GM12878 (cell line): ENCODE measurements at regions not wholly inside any gene's neighbourhood (a gene's known extent, or its start where the extent isn't known, plus 50 kb on each side); places are given as distances from the start of the nearest gene placed in this dataset.

Source experiments
- ATAC-seq: fragments of 200-7000 bp; cut with Tn5 transposase; 3 replicates; pipeline ENCODE4 v1.9.1; 2020; ENCODE audit warnings: mild to moderate bottlenecking, moderate library complexity
- BruUV-seq: library from RNA; stranded (reverse); fragments of 400-500 nt; replicated peaks from 2 replicates; lab custom pipeline; 2021; lab: Mats Ljungman, UMichigan
- CTCF ChIA-PET: fragments of 300-600 bp; sonication (Branson Sonifier 250); formaldehyde crosslinking; extraction: SDS; loops from one replicate; lab custom pipeline; 2021; ENCODE audit warnings: inconsistent platforms; lab: Yijun Ruan, JAX
- POLR2A ChIA-PET: fragments of 350-600 bp; formaldehyde crosslinking; extraction: SDS; loops from one replicate; lab custom pipeline; 2021; ENCODE audit warnings: inconsistent platforms; lab: Charles Lee
- RAD21 ChIA-PET: fragments of 300-600 bp; sonication (Branson Sonifier 250); formaldehyde crosslinking; loops from one replicate; lab custom pipeline; 2023; ENCODE audit warnings: antibody characterized with exemption; ENCODE audit not compliant: unreplicated experiment; lab: Charles Lee
- SMC1A ChIA-PET: fragments of 300-600 bp; sonication (Branson Sonifier 250); formaldehyde crosslinking; loops from one replicate; lab custom pipeline; 2023; ENCODE audit not compliant: unreplicated experiment, uncharacterized antibody; lab: Charles Lee
- DNase-seq: peaks from one replicate; pipeline ENCODE4 v3.0.0-alpha.2; 2011; ENCODE audit warnings: low read depth, low spot score
- FAIRE-seq: peaks from 3 replicates; lab custom pipeline; 2011; peaks lifted over from hg19 to GRCh38; lab: Jason Lieb, UNC
- H2AFZ ChIP-seq: 2 replicates; pipeline ENCODE4 v1.6.0; 2011; ENCODE audit warnings: low read depth, low read length, control low read depth; ENCODE audit not compliant: control insufficient read depth
- H3K27ac ChIP-seq: 2 replicates; pipeline ENCODE4 v1.5.1; 2011; ENCODE audit warnings: control low read depth; ENCODE audit not compliant: control insufficient read depth, insufficient read depth
- H3K27me3 ChIP-seq, 2 experiments: replicated peaks in 1 of 2; 2 replicates each; pipeline versions ENCODE4 v1.6.0 to v1.6.1; 2011; ENCODE audit warnings: low read length in 1 of 2; ENCODE audit not compliant: control insufficient read depth in 2 of 2, insufficient read depth in 2 of 2
- H3K36me3 ChIP-seq, 2 experiments: 2 replicates each; pipeline ENCODE4 v1.5.1; 2011; ENCODE audit warnings: low read length in 1 of 2; ENCODE audit not compliant: control insufficient read depth in 2 of 2, insufficient read depth in 2 of 2
- H3K4me1 ChIP-seq: 2 replicates; pipeline ENCODE4 v1.6.1; 2011; ENCODE audit warnings: mild to moderate bottlenecking, low read length, moderate library complexity, mixed read lengths; ENCODE audit not compliant: control insufficient read depth, insufficient read depth
- H3K4me2 ChIP-seq: 2 replicates; pipeline ENCODE4 v1.6.0; 2011; ENCODE audit warnings: control low read depth; ENCODE audit not compliant: control insufficient read depth, insufficient read depth
- H3K4me3 ChIP-seq: fragments of 200-600 bp; sonication (generic); 2 replicates; pipeline ENCODE4 v1.5.1; 2016
- H3K79me2 ChIP-seq: 2 replicates; pipeline ENCODE4 v1.6.0; 2011; ENCODE audit warnings: low read length; ENCODE audit not compliant: control insufficient read depth, insufficient read depth
- H3K9ac ChIP-seq: 2 replicates; pipeline ENCODE4 v1.8.0; 2011; ENCODE audit warnings: low read length, control low read depth, mixed read lengths; ENCODE audit not compliant: control insufficient read depth, insufficient read depth
- H3K9me3 ChIP-seq: replicated peaks from 3 replicates; pipeline ENCODE4 v1.5.1; 2011; ENCODE audit warnings: mild to moderate bottlenecking, low read length; ENCODE audit not compliant: control insufficient read depth, insufficient read depth
- H4K20me1 ChIP-seq: 2 replicates; pipeline ENCODE4 v1.6.0; 2011; ENCODE audit not compliant: control insufficient read depth, insufficient read depth
- ATF3 ChIP-seq: IDR thresholded peaks from 2 replicates; pipeline ENCODE4 v1.6.1; 2011; ENCODE audit warnings: low read depth, mild to moderate bottlenecking, low read length, moderate library complexity, borderline replicate concordance; ENCODE audit errors: extremely low read depth
- BCL3 ChIP-seq: IDR thresholded peaks from 2 replicates; pipeline ENCODE4 v1.6.1; 2011; ENCODE audit warnings: borderline replicate concordance, low read depth, mild to moderate bottlenecking, moderate library complexity, low read length; ENCODE audit not compliant: insufficient read depth, poor library complexity, severe bottlenecking
- CBFB ChIP-seq: IDR thresholded peaks from 2 replicates; pipeline ENCODE4 v1.6.1; 2016; ENCODE audit warnings: antibody characterized with exemption, low read depth
- CHD4 ChIP-seq: fragments of 200-600 bp; sonication (generic); IDR thresholded peaks from 2 replicates; pipeline ENCODE4 v1.6.1; 2016; ENCODE audit warnings: mild to moderate bottlenecking
- CTCF ChIP-seq, 3 experiments: IDR thresholded peaks in 2 of 3; conservative IDR thresholded peaks in 1 of 3; 2 replicates each; pipeline ENCODE4 v1.5.1; 2011; ENCODE audit warnings: low read depth in 3 of 3, low read length in 3 of 3, mild to moderate bottlenecking in 3 of 3, control low read depth in 2 of 3, moderate library complexity in 2 of 3, inconsistent platforms in 1 of 3, mixed read lengths in 1 of 3; ENCODE audit not compliant: control insufficient read depth in 2 of 3, insufficient read depth in 1 of 3; ENCODE audit errors: extremely low read depth in 1 of 3
- FOXM1 ChIP-seq: IDR thresholded peaks from 2 replicates; pipeline ENCODE4 v1.6.1; 2012; ENCODE audit warnings: low read depth, mild to moderate bottlenecking, inconsistent platforms, low read length, moderate library complexity
- MEF2B ChIP-seq: fragments of 450-650 bp; IDR thresholded peaks from 2 replicates; pipeline ENCODE4 v1.6.1; 2018; ENCODE audit warnings: mild to moderate bottlenecking, moderate library complexity; ENCODE audit not compliant: partially characterized antibody, poor library complexity, severe bottlenecking
- NFYB ChIP-seq: IDR thresholded peaks from 2 replicates; pipeline ENCODE4 v1.6.1; 2011; ENCODE audit warnings: low read depth, mild to moderate bottlenecking, low read length, improper control_type of control experiment, moderate library complexity; ENCODE audit not compliant: insufficient read depth
- PBX3 ChIP-seq: IDR thresholded peaks from 2 replicates; pipeline ENCODE4 v1.6.1; 2011; ENCODE audit warnings: mild to moderate bottlenecking, low read depth, low read length, moderate library complexity; ENCODE audit not compliant: insufficient replicate concordance
- POLR2AphosphoS2 ChIP-seq: IDR thresholded peaks from 2 replicates; pipeline ENCODE4 v1.6.1; 2011; ENCODE audit warnings: low read depth, mild to moderate bottlenecking, low read length, improper control_type of control experiment, moderate library complexity
- SKIL ChIP-seq: fragments of 450-650 bp; IDR thresholded peaks from 2 replicates; pipeline ENCODE4 v1.6.1; 2017; ENCODE audit warnings: mild to moderate bottlenecking, low read depth, inconsistent platforms; ENCODE audit not compliant: poor library complexity, severe bottlenecking
- WGBS: methylation state at CpG from one replicate; pipeline ENCODE4 v1.1.6; 2016; ENCODE audit warnings: low lambda C conversion rate; ENCODE audit not compliant: insufficient replicate concordance, insufficient coverage; ENCODE audit errors: missing lambda C conversion rate; 5-methylcytosine and 5-hydroxymethylcytosine counted together
- in situ Hi-C: fragments of 300-500 bp; cut with MboI; formaldehyde crosslinking; loops from 9 replicates; pipeline ENCODE4 v1.14.3; 2018; ENCODE audit warnings: mixed read lengths
- intact Hi-C: fragments of 100-400 bp; cut with micrococcal nuclease; formaldehyde crosslinking; loops from one replicate; pipeline ENCODE4 v1.14.2; 2022; ENCODE audit not compliant: unreplicated experiment

- Histone ChIP-seq H3K79me2 (no peaks in the 10 kb centered on the region), H3K27ac (no peak overlapping the region), H3K9me3 (no peaks in the 10 kb centered on the region), H3K4me3 (no peak overlapping the region), H3K4me2 (no peak overlapping the region), H3K27me3 (no peaks in the 10 kb centered on the region), H3K36me3 (no peaks in the 10 kb centered on the region), H4K20me1 (no peaks in the 10 kb centered on the region), H3K9ac (no peak overlapping the region), H2AFZ (no peak overlapping the region), H3K4me1 (no peaks in the 10 kb centered on the region)
- ChIA-PET RAD21 (no interaction called here), SMC1A (no interaction called here), POLR2A (no interaction called here), CTCF (no interaction called here)
- WGBS = 83% methylated on average over 2 of the region's 2 CpGs
- no TSS peak for BruUV-seq
- in situ Hi-C loops (no loop called here), intact Hi-C loops (no loop called here)
- DNase-seq (no peak), FAIRE-seq (no peak), ATAC-seq (no peak)
- TF ChIP-seq CHD4 (no peak), CTCF (IDR thresholded peaks at IDR 0.05 in 2 of 3, conservative IDR thresholded peaks at IDR 0.05 in 1 of 3; ENCODE audit: control insufficient read depth in 2 of 3, extremely low read depth in 1 of 3, insufficient read depth in 1 of 3, low read depth in 3 of 3, low read length in 3 of 3) (no peak), MEF2B (no peak), ATF3 (no peak), SKIL (no peak), CBFB (no peak), PBX3 (no peak), BCL3 (no peak), NFYB (no peak), POLR2AphosphoS2 (no peak), FOXM1 (no peak)
Measured at GRCh38 chr1:219523411-219523810, 89.5 kb downstream of the ZC3H11B start.
